ENCODE measurements at regions not wholly inside any gene's neighbourhood (a gene's known extent, or its start where the extent isn't known, plus 50 kb on each side); places are given as distances from the start of the nearest gene placed in this dataset.

DNA sequence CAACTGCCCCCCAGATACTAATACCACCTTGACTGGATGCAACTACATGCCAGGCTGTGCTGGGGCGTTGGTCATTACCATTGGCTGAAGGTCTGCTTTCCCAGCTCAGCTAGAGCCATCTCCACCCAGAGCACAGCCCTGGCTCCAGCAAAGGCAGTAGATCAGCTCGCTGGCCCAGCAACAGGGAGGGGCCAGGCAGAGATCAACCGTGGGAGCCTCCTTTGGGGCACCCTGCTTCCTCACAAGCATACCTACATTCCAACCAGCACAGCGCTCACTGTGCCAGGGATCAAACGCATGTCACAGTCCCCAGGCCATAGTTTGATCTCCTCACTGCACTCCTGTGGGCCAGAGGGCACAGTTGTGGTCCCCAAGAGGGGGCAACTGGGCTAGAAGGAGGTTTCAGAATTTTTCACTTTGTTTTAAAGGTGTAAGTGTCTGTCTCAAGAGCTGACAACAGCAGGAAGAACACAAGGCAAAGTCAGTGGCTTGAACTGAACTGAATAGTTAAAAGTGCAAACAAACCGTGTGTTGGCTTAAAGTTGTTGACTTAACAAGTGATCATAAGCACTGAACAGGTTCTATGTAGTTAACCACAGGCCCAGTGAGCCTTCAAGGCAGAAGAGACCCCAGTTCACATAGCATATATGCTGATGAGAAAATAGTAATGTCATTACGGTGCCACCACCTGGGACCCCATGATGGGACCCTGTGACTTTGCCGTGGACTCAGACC lies 70.1 kb upstream of the BZW1 start:
- Histone ChIP-seq H3K36me3 (ENCODE audit: control insufficient read depth, insufficient read depth, low read length) (no peaks in the 10 kb centered on the region), H3K4me3 (ENCODE audit: low read depth, low read length) (no peak overlapping the region), H3K9me3 (ENCODE audit: control insufficient read depth, insufficient read depth, low read depth, low read length) (no peaks in the 10 kb centered on the region), H3K4me1 (ENCODE audit: control insufficient read depth, insufficient read depth, low read length) (peaks cover 17% of the 10 kb centered on the region), H3K27me3 (ENCODE audit: control insufficient read depth, insufficient read depth, low read length) (no peaks in the 10 kb centered on the region; the same call in 1 of the 2 replicates), H3K27ac (ENCODE audit: low read depth, low read length) (no peak overlapping the region), H3K9ac (ENCODE audit: low read length) (no peak overlapping the region)

DNA sequence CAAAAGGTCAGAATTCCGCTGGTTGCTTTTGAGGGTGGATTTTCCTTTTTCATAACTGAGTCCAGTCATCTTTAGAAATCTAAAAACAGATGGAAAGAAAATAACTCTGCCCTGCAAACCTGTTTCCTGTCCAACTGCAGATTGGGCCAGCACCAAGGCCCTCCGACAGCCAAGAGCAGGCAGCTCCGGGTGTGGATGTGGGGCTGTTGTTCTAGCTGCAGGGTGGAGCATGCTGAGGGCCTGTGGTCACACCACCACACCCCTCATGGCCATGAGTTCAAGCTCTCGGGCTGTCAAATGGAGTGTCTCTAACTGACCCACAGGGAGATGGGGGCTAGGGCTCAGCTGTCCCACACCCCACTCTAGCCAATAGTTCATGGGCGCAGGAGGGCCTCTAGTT lies 69.3 kb upstream of the BZW1 start:
- Histone ChIP-seq H3K9ac (ENCODE audit: low read length) (no peak overlapping the region), H3K4me3 (ENCODE audit: low read depth, low read length) (no peak overlapping the region), H3K27me3 (ENCODE audit: control insufficient read depth, insufficient read depth, low read length) (no peaks in the 10 kb centered on the region; the same call in 1 of the 2 replicates), H3K27ac (ENCODE audit: low read depth, low read length) (no peak overlapping the region), H3K4me1 (ENCODE audit: control insufficient read depth, insufficient read depth, low read length) (peaks cover 10% of the 10 kb centered on the region), H3K36me3 (ENCODE audit: control insufficient read depth, insufficient read depth, low read length) (no peaks in the 10 kb centered on the region), H3K9me3 (ENCODE audit: control insufficient read depth, insufficient read depth, low read depth, low read length) (no peaks in the 10 kb centered on the region)

DNA sequence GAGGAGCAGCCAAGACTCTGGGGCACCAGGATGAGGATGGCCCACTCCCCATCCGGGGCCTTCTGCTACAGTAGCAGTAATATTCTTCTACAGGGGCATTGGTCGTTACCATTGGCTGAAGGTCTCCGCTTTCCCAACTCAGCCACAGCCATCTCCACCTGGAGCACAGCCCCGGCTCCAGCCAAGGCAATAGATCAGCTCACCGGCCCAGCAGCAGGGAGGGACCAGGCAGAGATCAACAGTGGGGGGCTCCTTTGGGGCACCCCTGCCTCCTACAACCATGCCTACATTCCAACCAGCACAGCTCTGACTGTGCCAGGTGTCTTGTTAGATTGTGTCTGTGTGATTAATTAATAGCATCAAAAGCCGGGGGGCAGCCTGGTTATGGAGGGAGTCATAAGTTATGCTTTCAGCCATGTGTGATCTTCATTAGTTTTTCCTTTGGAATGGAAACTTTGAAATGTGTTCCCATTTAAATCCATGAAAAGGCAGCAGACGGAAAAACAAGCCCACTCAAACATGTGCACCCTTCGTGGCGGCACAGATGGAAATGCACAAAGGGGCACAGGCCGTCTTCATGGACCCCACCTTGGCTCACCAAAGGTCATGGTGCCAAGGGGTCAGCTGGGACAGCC lies 68.6 kb upstream of the BZW1 start:
- H3K4me1 ChIP-seq (ENCODE audit: control insufficient read depth, insufficient read depth, low read length), result peaks cover 11% of the 10 kb centered on the region; the same call in 1 of the 2 replicates
- H3K9me3 ChIP-seq (ENCODE audit: control insufficient read depth, insufficient read depth, low read depth, low read length), result no peaks in the 10 kb centered on the region
- no peak overlapping the region for H3K9ac ChIP-seq (ENCODE audit: low read length)
- H3K4me3 ChIP-seq (ENCODE audit: low read depth, low read length), result no peak overlapping the region
- H3K27me3 ChIP-seq (ENCODE audit: control insufficient read depth, insufficient read depth, low read length), result no peaks in the 10 kb centered on the region; the same call in 1 of the 2 replicates
- no peaks in the 10 kb centered on the region for H3K36me3 ChIP-seq (ENCODE audit: control insufficient read depth, insufficient read depth, low read length)
- H3K27ac ChIP-seq (ENCODE audit: low read depth, low read length), result no peak overlapping the region

GRCh38 chr2:200744201-200744602 lies 67.5 kb upstream of the BZW1 start:
- H3K4me1 ChIP-seq (ENCODE audit: control insufficient read depth, insufficient read depth, low read length), result peaks cover 11% of the 10 kb centered on the region; the same call in 1 of the 2 replicates
- H3K36me3 ChIP-seq (ENCODE audit: control insufficient read depth, insufficient read depth, low read length), result no peaks in the 10 kb centered on the region
- H3K9ac ChIP-seq (ENCODE audit: low read length), result no peak overlapping the region
- no peaks in the 10 kb centered on the region; the same call in 1 of the 2 replicates for H3K27me3 ChIP-seq (ENCODE audit: control insufficient read depth, insufficient read depth, low read length)
- H3K27ac ChIP-seq (ENCODE audit: low read depth, low read length), result no peak overlapping the region
- no peaks in the 10 kb centered on the region for H3K9me3 ChIP-seq (ENCODE audit: control insufficient read depth, insufficient read depth, low read depth, low read length)
- no peak overlapping the region for H3K4me3 ChIP-seq (ENCODE audit: low read depth, low read length)

- peaks cover 8% of the 10 kb centered on the region; the same call in 1 of the 2 replicates for H3K4me1 ChIP-seq (ENCODE audit: control insufficient read depth, insufficient read depth, low read length)
- no peaks in the 10 kb centered on the region for H3K27me3 ChIP-seq (ENCODE audit: control insufficient read depth, insufficient read depth, low read length)
- no peaks in the 10 kb centered on the region for H3K9me3 ChIP-seq (ENCODE audit: control insufficient read depth, insufficient read depth, low read depth, low read length)
- no peak overlapping the region for H3K4me3 ChIP-seq (ENCODE audit: low read depth, low read length)
- H3K9ac ChIP-seq (ENCODE audit: low read length), result no peak overlapping the region
- H3K27ac ChIP-seq (ENCODE audit: low read depth, low read length), result no peak overlapping the region
- H3K36me3 ChIP-seq (ENCODE audit: control insufficient read depth, insufficient read depth, low read length), result no peaks in the 10 kb centered on the region
Measured at GRCh38 chr2:200746301-200746700, 65.4 kb upstream of the BZW1 start.

DNA sequence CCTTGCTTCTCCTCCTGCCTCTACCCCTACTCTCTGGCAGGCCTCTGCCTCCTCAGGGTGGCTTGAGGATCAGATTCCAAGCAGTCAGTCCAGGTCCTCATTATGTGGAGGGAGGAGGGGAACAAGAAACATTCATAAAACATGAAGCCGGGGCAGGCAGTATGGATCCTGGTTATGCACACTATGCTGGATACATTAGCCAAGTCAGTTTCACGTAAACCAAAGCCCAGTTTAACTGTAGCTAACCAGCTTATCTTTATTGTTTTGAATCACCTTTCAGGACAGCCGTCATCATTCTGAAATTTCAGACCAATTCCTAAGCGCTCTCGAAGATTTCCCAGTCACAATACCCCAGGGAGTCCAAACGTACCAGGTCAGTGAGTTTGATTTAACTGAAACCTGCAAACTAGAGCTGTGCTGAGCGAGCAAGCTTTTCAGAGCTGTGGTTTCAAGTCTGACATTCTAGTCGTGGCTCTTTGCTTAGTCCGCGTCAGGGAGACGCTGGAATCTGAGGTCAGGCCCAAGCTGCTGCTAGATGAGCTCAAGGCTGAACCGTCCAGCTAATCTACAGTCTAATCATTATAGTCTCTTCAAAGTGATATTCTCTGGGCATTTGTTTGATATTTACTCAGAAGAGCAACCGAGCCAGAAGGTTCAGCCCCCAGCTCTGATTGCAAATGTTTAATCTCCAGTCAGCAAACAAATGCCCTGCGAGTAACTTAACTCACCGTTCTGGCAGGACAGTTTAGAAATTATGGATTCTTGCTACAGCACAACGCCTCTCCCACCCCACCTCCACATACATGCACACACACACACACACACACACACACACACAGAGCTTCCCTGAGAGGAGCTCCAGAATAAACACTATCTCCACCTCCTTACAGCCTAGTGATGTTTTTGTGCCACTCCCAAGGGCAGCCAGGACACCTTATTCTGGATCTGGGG lies 63.8 kb upstream of the BZW1 start:
- no peak overlapping the region for H3K27ac ChIP-seq (ENCODE audit: low read depth, low read length)
- no peak overlapping the region for H3K9ac ChIP-seq (ENCODE audit: low read length)

DNA sequence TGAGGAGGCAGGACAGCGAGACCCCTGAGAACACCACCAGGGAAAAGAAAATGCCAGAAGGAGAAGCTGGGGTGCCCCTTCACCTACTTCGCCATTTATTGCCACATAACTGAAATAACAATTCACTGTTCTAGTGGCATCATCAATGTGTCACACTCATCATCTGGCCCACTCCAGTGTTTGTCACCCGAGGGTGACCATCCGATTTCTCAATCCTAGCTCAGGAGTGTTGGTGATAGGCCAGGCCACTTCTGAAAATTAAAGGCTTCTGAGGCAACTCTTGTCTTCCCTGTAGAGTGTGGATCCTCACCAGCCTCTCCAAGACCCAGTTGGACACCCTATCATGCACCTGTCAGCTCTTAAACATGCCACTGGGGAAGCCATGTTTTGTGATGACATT lies 62.9 kb upstream of the BZW1 start:
- Histone ChIP-seq H3K9ac (ENCODE audit: low read length) (no peak overlapping the region), H3K36me3 (ENCODE audit: control insufficient read depth, insufficient read depth, low read length) (no peaks in the 10 kb centered on the region), H3K9me3 (ENCODE audit: control insufficient read depth, insufficient read depth, low read depth, low read length) (no peaks in the 10 kb centered on the region), H3K4me3 (ENCODE audit: low read depth, low read length) (no peak overlapping the region), H3K4me1 (ENCODE audit: control insufficient read depth, insufficient read depth, low read length) (peaks cover 4% of the 10 kb centered on the region; the same call in 1 of the 2 replicates), H3K27ac (ENCODE audit: low read depth, low read length) (no peak overlapping the region), H3K27me3 (ENCODE audit: control insufficient read depth, insufficient read depth, low read length) (no peaks in the 10 kb centered on the region)

More for the DNA sequence above, 63.8 kb upstream of the BZW1 start:
- H3K27me3 ChIP-seq (ENCODE audit: control insufficient read depth, insufficient read depth, low read length), result no peaks in the 10 kb centered on the region
- H3K4me1 ChIP-seq (ENCODE audit: control insufficient read depth, insufficient read depth, low read length), result peaks cover 4% of the 10 kb centered on the region; the same call in 1 of the 2 replicates
- H3K9me3 ChIP-seq (ENCODE audit: control insufficient read depth, insufficient read depth, low read depth, low read length), result no peaks in the 10 kb centered on the region
- H3K36me3 ChIP-seq (ENCODE audit: control insufficient read depth, insufficient read depth, low read length), result no peaks in the 10 kb centered on the region
- H3K4me3 ChIP-seq (ENCODE audit: low read depth, low read length), result no peak overlapping the region

GRCh38 chr2:200749631-200750322 lies 61.9 kb upstream of the BZW1 start:
- Histone ChIP-seq H3K27me3 (ENCODE audit: control insufficient read depth, insufficient read depth, low read length) (no peaks in the 10 kb centered on the region), H3K36me3 (ENCODE audit: control insufficient read depth, insufficient read depth, low read length) (no peaks in the 10 kb centered on the region), H3K9me3 (ENCODE audit: control insufficient read depth, insufficient read depth, low read depth, low read length) (no peaks in the 10 kb centered on the region), H3K4me1 (ENCODE audit: control insufficient read depth, insufficient read depth, low read length) (peaks cover 4% of the 10 kb centered on the region; the same call in 1 of the 2 replicates), H3K27ac (ENCODE audit: low read depth, low read length) (no peak overlapping the region), H3K9ac (ENCODE audit: low read length) (no peak overlapping the region), H3K4me3 (ENCODE audit: low read depth, low read length) (no peak overlapping the region)

DNA sequence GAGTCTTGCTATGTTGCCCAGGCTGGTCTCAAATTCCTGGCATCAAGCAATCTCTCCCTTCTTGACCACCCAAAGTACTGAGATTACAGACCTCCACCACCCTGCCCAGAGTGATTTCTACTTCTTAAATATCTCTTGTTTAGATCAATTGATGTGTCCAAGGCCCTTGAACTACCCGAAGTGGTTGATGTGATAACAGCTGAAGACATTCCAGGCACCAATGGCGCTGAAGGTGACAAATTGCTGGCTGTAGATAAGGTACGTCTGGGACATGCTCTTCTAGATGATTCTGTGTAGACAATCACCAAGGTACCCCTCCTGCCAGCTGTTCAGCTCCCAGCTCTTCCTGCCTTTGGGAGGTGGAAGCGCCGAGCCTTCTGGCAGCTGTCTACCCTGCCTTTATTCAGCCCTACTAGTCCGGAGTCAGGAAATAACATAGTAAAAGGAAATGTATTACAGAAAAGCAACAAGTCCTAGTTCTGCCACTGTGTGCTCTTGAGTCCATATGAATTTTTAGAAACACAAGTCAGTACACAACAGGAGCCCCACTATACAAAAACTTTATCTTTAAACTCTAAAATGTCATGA lies 61.3 kb upstream of the BZW1 start:
- H3K9ac ChIP-seq (ENCODE audit: low read length), result no peak overlapping the region
- H3K9me3 ChIP-seq (ENCODE audit: control insufficient read depth, insufficient read depth, low read depth, low read length), result no peaks in the 10 kb centered on the region
- H3K4me1 ChIP-seq (ENCODE audit: control insufficient read depth, insufficient read depth, low read length), result peaks cover 4% of the 10 kb centered on the region; the same call in 1 of the 2 replicates
- H3K27ac ChIP-seq (ENCODE audit: low read depth, low read length), result no peak overlapping the region
- H3K36me3 ChIP-seq (ENCODE audit: control insufficient read depth, insufficient read depth, low read length), result no peaks in the 10 kb centered on the region
- no peak overlapping the region for H3K4me3 ChIP-seq (ENCODE audit: low read depth, low read length)
- no peaks in the 10 kb centered on the region for H3K27me3 ChIP-seq (ENCODE audit: control insufficient read depth, insufficient read depth, low read length)

DNA sequence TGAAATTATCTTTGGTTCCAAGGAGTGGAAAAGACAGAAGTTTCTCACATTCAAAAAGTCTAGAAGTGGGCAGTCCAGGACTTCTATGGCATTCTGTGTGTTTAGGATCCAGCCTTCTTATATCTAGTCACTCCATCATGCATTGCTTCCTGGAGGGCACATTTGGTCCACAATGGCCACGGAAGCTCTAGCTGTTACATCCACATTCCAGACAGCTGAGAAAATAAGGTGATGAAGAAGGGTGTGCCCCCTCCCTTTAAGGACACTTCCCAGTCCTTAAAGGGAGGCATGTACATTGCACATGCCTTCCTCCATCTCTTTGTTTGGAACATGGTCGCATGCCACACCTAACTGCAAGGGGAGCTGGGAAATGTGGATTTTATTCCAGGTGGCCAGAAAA lies 59.9 kb upstream of the BZW1 start:
- Histone ChIP-seq H3K27ac (ENCODE audit: low read depth, low read length) (no peak overlapping the region), H3K36me3 (ENCODE audit: control insufficient read depth, insufficient read depth, low read length) (no peaks in the 10 kb centered on the region), H3K4me3 (ENCODE audit: low read depth, low read length) (no peak overlapping the region), H3K27me3 (ENCODE audit: control insufficient read depth, insufficient read depth, low read length) (no peaks in the 10 kb centered on the region), H3K4me1 (ENCODE audit: control insufficient read depth, insufficient read depth, low read length) (peaks cover 7% of the 10 kb centered on the region; the same call in 1 of the 2 replicates), H3K9me3 (ENCODE audit: control insufficient read depth, insufficient read depth, low read depth, low read length) (no peaks in the 10 kb centered on the region), H3K9ac (ENCODE audit: low read length) (no peak overlapping the region)

All from HUES6 (cell line).